HPDE6-E6E7 (cell line): ENCODE measurements at regions not wholly inside any gene's neighbourhood (a gene's known extent, or its start where the extent isn't known, plus 50 kb on each side); places are given as distances from the start of the nearest gene placed in this dataset.

Experiments
- DNase-seq: peaks from one replicate; pipeline ENCODE4 v3.0.0; 2011; ENCODE audit warnings: missing footprints; ENCODE audit errors: extremely low spot score

DNA sequence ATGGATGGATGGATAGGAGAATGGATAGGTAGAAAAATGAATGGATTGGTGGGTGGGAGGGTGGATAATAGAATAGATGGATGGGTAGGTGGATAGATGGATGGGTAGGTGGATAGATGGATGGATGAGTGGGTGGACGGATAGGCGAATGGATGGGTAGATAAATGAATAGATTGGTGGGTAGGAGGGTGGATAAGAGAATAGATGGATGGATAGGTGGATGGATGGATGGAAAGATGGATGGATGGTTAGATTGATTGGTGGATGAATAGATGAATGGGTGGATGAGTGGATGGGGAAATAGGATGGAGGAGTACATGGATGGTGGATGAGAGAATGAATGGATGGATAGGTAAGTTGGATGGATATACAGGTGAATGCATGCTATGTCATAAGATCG is 110.5 kb downstream of the CEBPB start:
- DNase-seq: no peak

- DNase-seq: no peak
Measured at GRCh38 chr20:50301712-50302111, 111.1 kb downstream of the CEBPB start.

DNA sequence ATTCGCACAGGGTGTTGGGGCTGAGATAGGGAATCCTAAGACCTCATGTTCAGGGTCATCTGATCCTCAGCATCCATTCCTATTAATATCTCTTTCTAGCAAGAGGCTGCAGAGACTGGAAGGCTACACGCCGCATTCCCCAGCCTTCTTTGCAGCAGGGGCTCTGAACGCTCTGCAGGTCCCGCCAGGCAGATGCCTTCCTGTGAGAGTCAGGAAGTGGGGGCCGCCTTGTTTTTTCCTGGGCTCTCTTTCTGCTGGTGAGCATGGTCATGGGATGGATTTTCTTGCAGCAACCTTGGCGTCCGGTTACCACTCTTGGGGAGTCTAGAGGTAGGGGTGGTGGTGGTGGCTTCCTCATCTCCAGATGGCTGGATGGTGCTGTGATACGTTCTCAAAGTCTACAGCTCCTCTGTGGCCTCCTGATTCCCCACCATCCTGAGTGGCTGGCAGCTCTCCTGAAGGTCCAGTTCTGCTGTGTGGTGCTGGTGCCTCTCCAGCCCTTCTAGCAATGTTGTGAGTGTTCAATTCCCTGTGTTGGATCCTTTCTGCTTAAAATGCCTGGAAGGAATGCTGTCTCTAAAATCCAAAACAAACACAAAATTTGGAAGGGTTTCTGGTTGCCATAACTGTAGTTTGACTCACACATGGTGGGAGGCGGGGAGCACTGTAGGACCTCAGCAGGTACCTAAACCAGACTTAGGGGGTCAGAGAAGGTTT is 111.9 kb downstream of the CEBPB start:
- no peak for DNase-seq

GRCh38 chr20:50303573-50304500 is 113.2 kb downstream of the CEBPB start:
- no peak for DNase-seq

- DNase-seq: no peak
Measured at GRCh38 chr20:50304501-50304856, 113.8 kb downstream of the CEBPB start.

- DNase-seq: no peak
Measured at GRCh38 chr20:50304923-50305635, 114.4 kb downstream of the CEBPB start.

- no peak for DNase-seq
Measured at GRCh38 chr20:50305636-50306477, 115.2 kb downstream of the CEBPB start.

GRCh38 chr20:50306478-50307423 is 116.1 kb downstream of the CEBPB start:
- DNase-seq: no peak

DNA sequence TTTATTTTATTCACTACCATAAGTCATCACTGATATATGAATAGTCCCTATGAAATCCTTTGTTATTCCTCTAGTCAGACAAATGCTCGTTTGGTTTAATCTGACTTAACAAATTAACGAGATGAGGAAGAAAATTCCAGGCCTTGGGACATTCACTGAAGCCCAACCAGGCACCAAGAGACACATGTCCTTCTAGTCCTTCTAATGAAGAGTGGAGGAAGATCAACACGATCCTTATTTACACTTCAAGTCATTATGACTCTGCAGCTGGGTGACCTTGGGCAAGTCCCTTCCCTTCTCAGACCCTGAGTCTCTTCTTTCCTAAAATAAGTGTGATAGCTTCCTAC is 117.5 kb downstream of the CEBPB start:
- no peak for DNase-seq

- peak; percentile 86 for DNase-seq
Measured at GRCh38 chr20:50308513-50309279, 118.1 kb downstream of the CEBPB start.

GRCh38 chr20:50309280-50309763 is 118.7 kb downstream of the CEBPB start:
- DNase-seq: no peak

- DNase-seq: no peak
Measured at GRCh38 chr20:50309764-50310672, 119.4 kb downstream of the CEBPB start.

DNA sequence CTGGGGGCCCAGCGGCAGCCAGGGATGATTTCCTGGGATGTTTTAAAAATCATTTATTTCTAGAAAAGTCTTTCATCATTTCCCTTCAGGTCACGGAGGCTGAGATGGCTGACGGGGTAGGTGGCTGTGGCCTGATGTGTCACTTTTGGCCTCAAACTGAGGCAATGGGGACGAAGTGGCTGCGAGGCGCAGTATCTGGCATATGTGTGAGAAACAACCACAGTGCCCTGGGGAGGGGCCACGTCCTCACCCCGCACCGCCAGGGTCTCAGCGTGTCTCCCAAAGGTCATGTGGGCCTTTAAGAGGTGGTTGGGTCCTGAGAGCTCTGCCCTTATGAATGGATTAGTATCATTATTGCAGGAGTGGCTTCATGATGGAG is 120.0 kb downstream of the CEBPB start:
- no peak for DNase-seq

GRCh38 chr20:50311308-50312001 is 120.8 kb downstream of the CEBPB start:
- DNase-seq: no peak

- DNase-seq: no peak
Measured at GRCh38 chr20:50312002-50312681, 121.5 kb downstream of the CEBPB start.

DNA sequence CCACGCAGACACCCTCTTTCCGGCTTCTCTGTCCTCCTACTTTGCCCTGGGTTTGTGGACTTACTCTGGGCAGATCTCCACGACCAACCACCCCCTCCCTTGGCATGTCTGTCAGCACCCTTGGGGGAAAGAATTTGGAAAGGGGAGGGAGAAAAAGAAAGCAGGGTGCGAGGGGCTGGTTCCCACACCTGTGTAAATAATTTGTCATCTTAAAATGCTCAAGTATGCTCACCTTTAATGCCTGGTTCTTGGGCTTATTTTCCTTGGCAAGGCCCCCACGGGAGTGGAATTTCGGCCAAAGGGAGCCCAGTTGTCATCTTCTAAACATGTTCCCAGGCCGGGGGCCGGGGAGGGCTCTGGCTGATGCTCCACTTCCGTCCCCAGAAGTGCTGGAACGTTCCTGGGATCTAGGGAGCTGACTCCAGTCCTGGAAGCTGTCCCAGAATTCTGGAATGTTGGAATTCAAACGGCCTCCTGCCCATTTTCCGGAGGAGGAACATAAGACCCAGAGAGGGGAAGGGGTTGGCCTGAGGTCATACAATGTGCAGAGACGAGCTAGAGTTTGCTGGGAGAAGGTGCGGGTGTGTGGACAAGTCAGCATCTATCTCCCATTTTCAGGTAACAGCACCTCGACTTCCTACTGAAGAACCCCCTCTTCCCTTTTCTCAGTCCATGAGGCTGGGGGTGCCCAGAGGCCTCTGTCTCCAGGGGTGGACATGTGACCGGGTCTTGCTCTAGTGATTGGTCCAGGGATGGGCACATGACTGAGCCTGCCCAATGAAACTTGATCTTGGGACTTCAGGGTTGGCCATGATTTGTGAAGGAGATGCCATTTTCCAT is 122.3 kb downstream of the CEBPB start:
- no peak for DNase-seq

- DNase-seq: no peak
Measured at GRCh38 chr20:50313522-50313820, 122.8 kb downstream of the CEBPB start.
